DND-41 (cell line): ENCODE measurements at regions not wholly inside any gene's neighbourhood (a gene's known extent, or its start where the extent isn't known, plus 50 kb on each side); places are given as distances from the start of the nearest gene placed in this dataset.

Source experiments
- CTCF ChIP-seq: IDR thresholded peaks from 2 replicates; pipeline ENCODE4 v1.5.1; 2012; ENCODE audit warnings: borderline replicate concordance, low read length, moderate library complexity, mild to moderate bottlenecking; ENCODE audit not compliant: poor library complexity, severe bottlenecking; ENCODE audit errors: extremely low read depth
- EZH2 ChIP-seq: IDR thresholded peaks from 3 replicates; pipeline ENCODE4 v1.6.1; 2012; ENCODE audit warnings: borderline replicate concordance, low read depth, mild to moderate bottlenecking, moderate library complexity, low read length, inconsistent platforms; ENCODE audit not compliant: severe bottlenecking

GRCh38 chr11:112852143-112852866 is 108.9 kb upstream of the NCAM1 start:
- TF ChIP-seq CTCF (no peak), EZH2 (no peak)
